HCT116 (cell line): ENCODE measurements at regions not wholly inside any gene's neighbourhood (a gene's known extent, or its start where the extent isn't known, plus 50 kb on each side); places are given as distances from the start of the nearest gene placed in this dataset.

ENCODE experiments used
- CEBPB ChIP-seq: IDR thresholded peaks from 2 replicates; pipeline ENCODE4 v1.6.1; 2012; ENCODE audit warnings: low read depth
- EZH2 ChIP-seq: fragments of 200-600 bp; sonication (generic); IDR thresholded peaks from 2 replicates; pipeline ENCODE4 v1.6.1; 2017; ENCODE audit warnings: antibody characterized with exemption, mixed run types
- EZH2phosphoT487 ChIP-seq: fragments of 200-600 bp; IDR thresholded peaks from 2 replicates; pipeline ENCODE4 v1.6.1; 2018; ENCODE audit warnings: antibody characterized with exemption, borderline replicate concordance
- FOSL1 ChIP-seq: IDR thresholded peaks from 2 replicates; pipeline ENCODE4 v1.6.1; 2012; ENCODE audit warnings: low read depth
- POLR2A ChIP-seq: IDR thresholded peaks from 2 replicates; pipeline ENCODE4 v1.7.0; 2011; ENCODE audit warnings: borderline replicate concordance; ENCODE audit not compliant: insufficient read depth, insufficient read length; ENCODE audit errors: extremely low read depth
- POLR2AphosphoS5 ChIP-seq: IDR thresholded peaks from 2 replicates; pipeline ENCODE4 v1.6.1; 2011; ENCODE audit warnings: mild to moderate bottlenecking, low read depth, low read length, moderate library complexity
- SRF ChIP-seq: IDR thresholded peaks from 2 replicates; pipeline ENCODE4 v1.6.1; 2012; ENCODE audit warnings: low read depth
- TCF7L2 ChIP-seq: IDR thresholded peaks from 2 replicates; pipeline ENCODE4 v1.7.0; 2011; ENCODE audit warnings: borderline replicate concordance, inconsistent platforms; ENCODE audit not compliant: insufficient read depth, insufficient read length; ENCODE audit errors: extremely low read depth
- YY1 ChIP-seq: IDR thresholded peaks from 2 replicates; pipeline ENCODE4 v1.6.1; 2011; ENCODE audit warnings: low read length, low read depth, moderate library complexity, mild to moderate bottlenecking; ENCODE audit not compliant: insufficient replicate concordance; ENCODE audit errors: extremely low read depth
- ZNF274 ChIP-seq: fragments of 200-500 bp; sonication (Bioruptor generic); IDR thresholded peaks from 2 replicates; pipeline ENCODE4 v1.6.1; 2014; ENCODE audit warnings: mild to moderate bottlenecking, low read depth, low read length, inconsistent platforms
- TF ChIP-seq, protein P1 (sequence below): IDR thresholded peaks from 2 replicates; pipeline ENCODE4 v1.6.1; 2011; ENCODE audit warnings: mild to moderate bottlenecking, low read length, moderate library complexity; ENCODE audit not compliant: insufficient replicate concordance; ENCODE audit errors: extremely low read depth
- TF ChIP-seq, protein P2 (sequence below), 3 experiments: fragments of 200-600 bp in 1 of 3; sonication (generic) in 1 of 3; IDR thresholded peaks in 2 of 3; conservative IDR thresholded peaks in 1 of 3; 2 replicates each; pipeline ENCODE4 v1.5.1; 2012 to 2017; ENCODE audit warnings: low read depth in 2 of 3, low read length in 2 of 3, antibody characterized with exemption in 1 of 3, borderline replicate concordance in 1 of 3, control low read depth in 1 of 3, mild to moderate bottlenecking in 1 of 3, mixed read lengths in 1 of 3, mixed run types in 1 of 3, moderate library complexity in 1 of 3; ENCODE audit not compliant: insufficient read depth in 1 of 3

- no peak for TF ChIP-seq TCF7L2
- TF ChIP-seq, protein P1, sequence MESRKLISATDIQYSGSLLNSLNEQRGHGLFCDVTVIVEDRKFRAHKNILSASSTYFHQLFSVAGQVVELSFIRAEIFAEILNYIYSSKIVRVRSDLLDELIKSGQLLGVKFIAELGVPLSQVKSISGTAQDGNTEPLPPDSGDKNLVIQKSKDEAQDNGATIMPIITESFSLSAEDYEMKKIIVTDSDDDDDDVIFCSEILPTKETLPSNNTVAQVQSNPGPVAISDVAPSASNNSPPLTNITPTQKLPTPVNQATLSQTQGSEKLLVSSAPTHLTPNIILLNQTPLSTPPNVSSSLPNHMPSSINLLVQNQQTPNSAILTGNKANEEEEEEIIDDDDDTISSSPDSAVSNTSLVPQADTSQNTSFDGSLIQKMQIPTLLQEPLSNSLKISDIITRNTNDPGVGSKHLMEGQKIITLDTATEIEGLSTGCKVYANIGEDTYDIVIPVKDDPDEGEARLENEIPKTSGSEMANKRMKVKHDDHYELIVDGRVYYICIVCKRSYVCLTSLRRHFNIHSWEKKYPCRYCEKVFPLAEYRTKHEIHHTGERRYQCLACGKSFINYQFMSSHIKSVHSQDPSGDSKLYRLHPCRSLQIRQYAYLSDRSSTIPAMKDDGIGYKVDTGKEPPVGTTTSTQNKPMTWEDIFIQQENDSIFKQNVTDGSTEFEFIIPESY = no peak
- TF ChIP-seq, protein P2, sequence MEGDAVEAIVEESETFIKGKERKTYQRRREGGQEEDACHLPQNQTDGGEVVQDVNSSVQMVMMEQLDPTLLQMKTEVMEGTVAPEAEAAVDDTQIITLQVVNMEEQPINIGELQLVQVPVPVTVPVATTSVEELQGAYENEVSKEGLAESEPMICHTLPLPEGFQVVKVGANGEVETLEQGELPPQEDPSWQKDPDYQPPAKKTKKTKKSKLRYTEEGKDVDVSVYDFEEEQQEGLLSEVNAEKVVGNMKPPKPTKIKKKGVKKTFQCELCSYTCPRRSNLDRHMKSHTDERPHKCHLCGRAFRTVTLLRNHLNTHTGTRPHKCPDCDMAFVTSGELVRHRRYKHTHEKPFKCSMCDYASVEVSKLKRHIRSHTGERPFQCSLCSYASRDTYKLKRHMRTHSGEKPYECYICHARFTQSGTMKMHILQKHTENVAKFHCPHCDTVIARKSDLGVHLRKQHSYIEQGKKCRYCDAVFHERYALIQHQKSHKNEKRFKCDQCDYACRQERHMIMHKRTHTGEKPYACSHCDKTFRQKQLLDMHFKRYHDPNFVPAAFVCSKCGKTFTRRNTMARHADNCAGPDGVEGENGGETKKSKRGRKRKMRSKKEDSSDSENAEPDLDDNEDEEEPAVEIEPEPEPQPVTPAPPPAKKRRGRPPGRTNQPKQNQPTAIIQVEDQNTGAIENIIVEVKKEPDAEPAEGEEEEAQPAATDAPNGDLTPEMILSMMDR (IDR thresholded peaks at IDR 0.05 in 2 of 3, conservative IDR thresholded peaks at IDR 0.05 in 1 of 3; ENCODE audit: borderline replicate concordance in 1 of 3, insufficient read depth in 1 of 3, low read depth in 2 of 3, low read length in 2 of 3) = no peak
- TF ChIP-seq FOSL1 = no peak
- TF ChIP-seq POLR2A = no peak
- no peak for TF ChIP-seq POLR2AphosphoS5
- no peak for TF ChIP-seq CEBPB
- no peak for TF ChIP-seq YY1
- no peak for TF ChIP-seq EZH2phosphoT487
- TF ChIP-seq ZNF274 = no peak
- TF ChIP-seq EZH2 = no peak
- no peak for TF ChIP-seq SRF
These were observed 186.5 kb downstream of the KCNA5 start for GRCh38 chr12:5230156-5230555.
